PC-3 (cell line): ENCODE measurements at regions not wholly inside any gene's neighbourhood (a gene's known extent, or its start where the extent isn't known, plus 50 kb on each side); places are given as distances from the start of the nearest gene placed in this dataset.

ENCODE experiments used
- EZH2 ChIP-seq: fragments of 300-600 bp; sonication (generic); IDR thresholded peaks from one replicate; pipeline ENCODE4 v1.6.1; 2017; ENCODE audit warnings: antibody characterized with exemption, mild to moderate bottlenecking, low read length; ENCODE audit not compliant: unreplicated experiment
- EZH2phosphoT487 ChIP-seq: fragments of 300-600 bp; sonication (generic); IDR thresholded peaks from 2 replicates; pipeline ENCODE4 v1.6.1; 2018; ENCODE audit warnings: mild to moderate bottlenecking, antibody characterized with exemption, low read length, borderline replicate concordance
- TF ChIP-seq, protein P1 (sequence below): fragments of 300-600 bp; sonication (generic); conservative IDR thresholded peaks from 2 replicates; pipeline ENCODE4 v1.5.1; 2017; ENCODE audit warnings: antibody characterized with exemption, low read depth, mild to moderate bottlenecking, low read length

GRCh38 chr5:174218162-174218561 lies 172.7 kb downstream of the NSG2 start:
- TF ChIP-seq, protein P1, sequence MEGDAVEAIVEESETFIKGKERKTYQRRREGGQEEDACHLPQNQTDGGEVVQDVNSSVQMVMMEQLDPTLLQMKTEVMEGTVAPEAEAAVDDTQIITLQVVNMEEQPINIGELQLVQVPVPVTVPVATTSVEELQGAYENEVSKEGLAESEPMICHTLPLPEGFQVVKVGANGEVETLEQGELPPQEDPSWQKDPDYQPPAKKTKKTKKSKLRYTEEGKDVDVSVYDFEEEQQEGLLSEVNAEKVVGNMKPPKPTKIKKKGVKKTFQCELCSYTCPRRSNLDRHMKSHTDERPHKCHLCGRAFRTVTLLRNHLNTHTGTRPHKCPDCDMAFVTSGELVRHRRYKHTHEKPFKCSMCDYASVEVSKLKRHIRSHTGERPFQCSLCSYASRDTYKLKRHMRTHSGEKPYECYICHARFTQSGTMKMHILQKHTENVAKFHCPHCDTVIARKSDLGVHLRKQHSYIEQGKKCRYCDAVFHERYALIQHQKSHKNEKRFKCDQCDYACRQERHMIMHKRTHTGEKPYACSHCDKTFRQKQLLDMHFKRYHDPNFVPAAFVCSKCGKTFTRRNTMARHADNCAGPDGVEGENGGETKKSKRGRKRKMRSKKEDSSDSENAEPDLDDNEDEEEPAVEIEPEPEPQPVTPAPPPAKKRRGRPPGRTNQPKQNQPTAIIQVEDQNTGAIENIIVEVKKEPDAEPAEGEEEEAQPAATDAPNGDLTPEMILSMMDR, result no peak
- TF ChIP-seq EZH2, result no peak
- TF ChIP-seq EZH2phosphoT487, result no peak
